ENCODE measurements at regions not wholly inside any gene's neighbourhood (a gene's known extent, or its start where the extent isn't known, plus 50 kb on each side); places are given as distances from the start of the nearest gene placed in this dataset.

- no peak for TF ChIP-seq EZH2 (IDR thresholded peaks at IDR 0.05; ENCODE audit: borderline replicate concordance, insufficient read depth, low read length, poor library complexity, severe bottlenecking)
- TF ChIP-seq, protein P1, sequence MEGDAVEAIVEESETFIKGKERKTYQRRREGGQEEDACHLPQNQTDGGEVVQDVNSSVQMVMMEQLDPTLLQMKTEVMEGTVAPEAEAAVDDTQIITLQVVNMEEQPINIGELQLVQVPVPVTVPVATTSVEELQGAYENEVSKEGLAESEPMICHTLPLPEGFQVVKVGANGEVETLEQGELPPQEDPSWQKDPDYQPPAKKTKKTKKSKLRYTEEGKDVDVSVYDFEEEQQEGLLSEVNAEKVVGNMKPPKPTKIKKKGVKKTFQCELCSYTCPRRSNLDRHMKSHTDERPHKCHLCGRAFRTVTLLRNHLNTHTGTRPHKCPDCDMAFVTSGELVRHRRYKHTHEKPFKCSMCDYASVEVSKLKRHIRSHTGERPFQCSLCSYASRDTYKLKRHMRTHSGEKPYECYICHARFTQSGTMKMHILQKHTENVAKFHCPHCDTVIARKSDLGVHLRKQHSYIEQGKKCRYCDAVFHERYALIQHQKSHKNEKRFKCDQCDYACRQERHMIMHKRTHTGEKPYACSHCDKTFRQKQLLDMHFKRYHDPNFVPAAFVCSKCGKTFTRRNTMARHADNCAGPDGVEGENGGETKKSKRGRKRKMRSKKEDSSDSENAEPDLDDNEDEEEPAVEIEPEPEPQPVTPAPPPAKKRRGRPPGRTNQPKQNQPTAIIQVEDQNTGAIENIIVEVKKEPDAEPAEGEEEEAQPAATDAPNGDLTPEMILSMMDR (IDR thresholded peaks at IDR 0.05; ENCODE audit: poor library complexity, severe bottlenecking) = no peak
- no peak for TF ChIP-seq MXI1 (conservative IDR thresholded peaks at IDR 0.05; ENCODE audit: poor library complexity, severe bottlenecking)
- no peak for TF ChIP-seq RAD21 (conservative IDR thresholded peaks at IDR 0.05)
- no peak for TF ChIP-seq EP300 (conservative IDR thresholded peaks at IDR 0.05; ENCODE audit: poor library complexity, severe bottlenecking)
- no peak for TF ChIP-seq TAF1 (IDR thresholded peaks at IDR 0.05; ENCODE audit: low read depth)
- no peak for TF ChIP-seq REST (IDR thresholded peaks at IDR 0.05; ENCODE audit: borderline replicate concordance)
- TF ChIP-seq POLR2AphosphoS5 (IDR thresholded peaks at IDR 0.05) = no peak
- no peak for TF ChIP-seq SMC3 (conservative IDR thresholded peaks at IDR 0.05; ENCODE audit: poor library complexity)
These were observed 679.9 kb downstream of the NTRK3 start for GRCh38 chr15:87576486-87577176.

Data from neural cell (in vitro differentiated cells).